Fibroblast of the aortic adventitia (primary cell): ENCODE measurements at regions not wholly inside any gene's neighbourhood (a gene's known extent, or its start where the extent isn't known, plus 50 kb on each side); places are given as distances from the start of the nearest gene placed in this dataset.

Experiments used
- DNase-seq: peaks from one replicate; pipeline ENCODE4 v3.0.0-alpha.2; 2010; ENCODE audit warnings: low read depth
- H3K4me3 ChIP-seq: 2 replicates; pipeline ENCODE4 v1.5.1; 2011; ENCODE audit warnings: low read depth, mild to moderate bottlenecking, control low read depth, low read length, moderate library complexity
- CTCF ChIP-seq: IDR thresholded peaks from 2 replicates; pipeline ENCODE4 v1.5.1; 2011; ENCODE audit warnings: mild to moderate bottlenecking, low read length, control low read depth, inconsistent platforms; ENCODE audit not compliant: insufficient read depth

GRCh38 chr5:139745132-139745799 lies 50.3 kb upstream of the PSD2 start:
- DNase-seq, result peak; percentile 86
- no peak overlapping the region for H3K4me3 ChIP-seq
- no peak for TF ChIP-seq CTCF

GRCh38 chr5:139745800-139746690 lies 49.6 kb upstream of the PSD2 start:
- peak; percentile 76 for DNase-seq
- no peak overlapping the region for H3K4me3 ChIP-seq
- TF ChIP-seq CTCF, result no peak
